Activated T-cell treated with anti-CD3 and anti-CD28 coated beads for 24 hours (primary cell): ENCODE measurements at regions not wholly inside any gene's neighbourhood (a gene's known extent, or its start where the extent isn't known, plus 50 kb on each side); places are given as distances from the start of the nearest gene placed in this dataset.

Experiments used
- DNase-seq: peaks from one replicate; pipeline ENCODE4 v3.0.0-alpha.2; 2020; ENCODE audit warnings: low read depth

- DNase-seq, result no peak
These were observed 145.6 kb downstream of the METTL4 start for GRCh38 chr18:2425426-2426317.

GRCh38 chr18:2430191-2430590 is 141.1 kb downstream of the METTL4 start:
- DNase-seq, result no peak

GRCh38 chr18:2431806-2432205 is 139.5 kb downstream of the METTL4 start:
- DNase-seq, result no peak

- DNase-seq, result no peak
These were observed 137.9 kb downstream of the METTL4 start for GRCh38 chr18:2433366-2433765.

- no peak for DNase-seq
These were observed 129.8 kb downstream of the METTL4 start for GRCh38 chr18:2441544-2441943.

- DNase-seq, result no peak
These were observed 129.3 kb downstream of the METTL4 start for GRCh38 chr18:2442006-2442405.

- DNase-seq, result no peak
These were observed 128.5 kb downstream of the METTL4 start for GRCh38 chr18:2442726-2443275.

GRCh38 chr18:2444201-2444875 is 127.0 kb downstream of the METTL4 start:
- no peak for DNase-seq

- DNase-seq, result no peak
These were observed 122.6 kb downstream of the METTL4 start for GRCh38 chr18:2448565-2449151.

- DNase-seq, result no peak
These were observed 119.7 kb downstream of the METTL4 start for GRCh38 chr18:2451556-2451955.

- no peak for DNase-seq
These were observed 111.4 kb downstream of the METTL4 start for GRCh38 chr18:2459886-2460285.

- no peak for DNase-seq
These were observed 104.3 kb downstream of the METTL4 start for GRCh38 chr18:2466978-2467377.

GRCh38 chr18:2468051-2468450 is 103.3 kb downstream of the METTL4 start:
- no peak for DNase-seq

- DNase-seq, result no peak
These were observed 99.8 kb downstream of the METTL4 start for GRCh38 chr18:2471523-2471922.

- DNase-seq, result no peak
These were observed 92.6 kb downstream of the METTL4 start for GRCh38 chr18:2478662-2479061.

GRCh38 chr18:2480536-2480935 is 90.8 kb downstream of the METTL4 start:
- DNase-seq, result no peak

- DNase-seq, result no peak
These were observed 88.4 kb downstream of the METTL4 start for GRCh38 chr18:2482706-2483475.

- no peak for DNase-seq
These were observed 85.3 kb downstream of the METTL4 start for GRCh38 chr18:2485983-2486382.

- no peak for DNase-seq
These were observed 84.9 kb downstream of the METTL4 start for GRCh38 chr18:2486426-2486825.
